Fibroblast of lung (primary cell): ENCODE measurements at regions not wholly inside any gene's neighbourhood (a gene's known extent, or its start where the extent isn't known, plus 50 kb on each side); places are given as distances from the start of the nearest gene placed in this dataset.

Experiments
- CTCF ChIP-seq, 2 donors: IDR thresholded peaks in 1 of 2; conservative IDR thresholded peaks in 1 of 2; 1 replicate in 1 of 2; 2 replicates in 1 of 2; pipeline ENCODE4 v1.5.1; 2011 to 2012; ENCODE audit warnings: low read length in 2 of 2, control low read depth in 1 of 2, inconsistent platforms in 1 of 2, low read depth in 1 of 2, mild to moderate bottlenecking in 1 of 2
- EZH2 ChIP-seq: IDR thresholded peaks from 2 replicates; pipeline ENCODE4 v1.5.1; 2012; ENCODE audit warnings: low read length, control low read depth, mild to moderate bottlenecking; ENCODE audit errors: missing control alignments

GRCh38 chr1:147384804-147385203, 142.3 kb downstream of the CHD1L start:
- no peak for TF ChIP-seq CTCF (conservative IDR thresholded peaks at IDR 0.05 in 1 of 2, IDR thresholded peaks at IDR 0.05 in 1 of 2; ENCODE audit: low read depth in 1 of 2, low read length in 2 of 2)
- TF ChIP-seq EZH2 = no peak
